HL-60 (cell line): ENCODE measurements at regions not wholly inside any gene's neighbourhood (a gene's known extent, or its start where the extent isn't known, plus 50 kb on each side); places are given as distances from the start of the nearest gene placed in this dataset.
"Not testable (repeated sequence)": the region's sequence is repeated elsewhere in the genome, so short reads cannot be mapped to it uniquely, and the experiment has no call there.

Experiments
- DNase-seq, 2 experiments: peaks; one replicate each; pipeline ENCODE4 v3.0.0-alpha.2; 2010 to 2020; ENCODE audit warnings: low read depth in 1 of 2, low spot score in 1 of 2
- H3K27ac ChIP-seq: fragments of 250-450 bp; sonication (Bioruptor Pico); replicated peaks from 2 replicates; pipeline ENCODE4 v1.5.1; 2020; ENCODE audit warnings: mild to moderate bottlenecking, moderate library complexity
- H3K27me3 ChIP-seq: fragments of 250-450 bp; sonication (Bioruptor Pico); 2 replicates; pipeline ENCODE4 v1.5.1; 2021; ENCODE audit warnings: mild to moderate bottlenecking, moderate library complexity; ENCODE audit not compliant: insufficient read depth, poor library complexity, severe bottlenecking
- H3K4me3 ChIP-seq: replicated peaks from 2 replicates; pipeline ENCODE4 v1.5.1; 2011; ENCODE audit warnings: mild to moderate bottlenecking, control low read depth, low read length; ENCODE audit not compliant: insufficient read depth
- CTCF ChIP-seq: IDR thresholded peaks from one replicate; pipeline ENCODE4 v1.5.1; 2011; ENCODE audit warnings: low read length, control low read depth, inconsistent platforms; ENCODE audit not compliant: insufficient read depth
- GABPA ChIP-seq: IDR thresholded peaks from 2 replicates; pipeline ENCODE4 v1.6.1; 2012; ENCODE audit warnings: low read depth
- POLR2AphosphoS5 ChIP-seq: IDR thresholded peaks from 2 replicates; pipeline ENCODE4 v1.6.1; 2012; ENCODE audit warnings: low read depth
- REST ChIP-seq: IDR thresholded peaks from 2 replicates; pipeline ENCODE4 v1.6.1; 2012; ENCODE audit warnings: low read depth; ENCODE audit not compliant: insufficient replicate concordance
- SPI1 ChIP-seq: IDR thresholded peaks from 2 replicates; pipeline ENCODE4 v1.6.1; 2012; ENCODE audit warnings: low read depth, mild to moderate bottlenecking, borderline replicate concordance

GRCh38 chr2:84132370-84132769 lies 326.7 kb downstream of the SUCLG1 start:
- no peak for DNase-seq
- Histone ChIP-seq H3K27ac (no peak overlapping the region), H3K4me3 (no peak overlapping the region), H3K27me3 (no peaks in the 10 kb centered on the region)
- TF ChIP-seq POLR2AphosphoS5 (no peak), GABPA (no peak), SPI1 (no peak)

GRCh38 chr2:84131278-84131830 lies 327.7 kb downstream of the SUCLG1 start:
- H3K4me3 ChIP-seq: no peak overlapping the region
- TF ChIP-seq REST: no peak
- TF ChIP-seq POLR2AphosphoS5: no peak
- no peak for TF ChIP-seq GABPA
- no peak for TF ChIP-seq CTCF
- TF ChIP-seq SPI1: no peak
- H3K27ac ChIP-seq: no peak overlapping the region
- no peaks in the 10 kb centered on the region for H3K27me3 ChIP-seq
- no peak for DNase-seq

GRCh38 chr2:84129018-84129417 lies 330.1 kb downstream of the SUCLG1 start:
- no peak for TF ChIP-seq REST
- TF ChIP-seq POLR2AphosphoS5: no peak
- no peak for TF ChIP-seq CTCF
- no peak for TF ChIP-seq SPI1
- TF ChIP-seq GABPA: no peak

GRCh38 chr2:84127812-84128211 lies 331.3 kb downstream of the SUCLG1 start:
- H3K4me3 ChIP-seq, H3K27ac ChIP-seq, DNase-seq, H3K27me3 ChIP-seq: not testable (repeated sequence)

More at GRCh38 chr2:84129018-84129417, 330.1 kb downstream of the SUCLG1 start:
- Histone ChIP-seq H3K4me3 (no peak overlapping the region), H3K27me3 (no peaks in the 10 kb centered on the region), H3K27ac (no peak overlapping the region)
- no peak for DNase-seq

- TF ChIP-seq CTCF (no peak), POLR2AphosphoS5 (no peak), GABPA (no peak), REST (no peak), SPI1 (no peak)
- no peak for DNase-seq
- H3K27ac ChIP-seq: no peak overlapping the region
- no peak overlapping the region for H3K4me3 ChIP-seq
- no peaks in the 10 kb centered on the region for H3K27me3 ChIP-seq
These were observed 332.6 kb downstream of the SUCLG1 start for GRCh38 chr2:84126530-84126929.
